ENCODE measurements at regions not wholly inside any gene's neighbourhood (a gene's known extent, or its start where the extent isn't known, plus 50 kb on each side); places are given as distances from the start of the nearest gene placed in this dataset.

- 2% methylated on average over 10 of the region's 16 CpGs for WGBS (ENCODE audit: insufficient coverage)
- H3K4me3 ChIP-seq (ENCODE audit: control extremely low read depth in 1 of 5, extremely low read depth in 1 of 5, insufficient read depth in 1 of 5, low read depth in 2 of 5, low read length in 4 of 5), result peak overlapping the region in 1 of 5 experiments; percentile 16
- H3K79me2 ChIP-seq (ENCODE audit: control insufficient read depth, insufficient read depth, low read length), result no peaks in the 10 kb centered on the region
- no peaks in the 10 kb centered on the region for H3K9me3 ChIP-seq (ENCODE audit: control extremely low read depth in 1 of 3, control insufficient read depth in 2 of 3, insufficient read depth in 1 of 3, low read length in 2 of 3)
- peak; percentile 53 for DNase-seq
- Mint-ChIP-seq H3K4me1 (peaks cover 11% of the 10 kb centered on the region), H3K27ac (no peak overlapping the region), H3K4me3 (no peak overlapping the region), H3K27me3 (peaks cover 52% of the 10 kb centered on the region), H3K9me3 (ENCODE audit: insufficient read depth) (no peaks in the 10 kb centered on the region)
- peak; percentile 68 for ATAC-seq (ENCODE audit: low read depth)
- H3K4me1 ChIP-seq (ENCODE audit: control insufficient read depth in 2 of 2, insufficient read depth in 2 of 2, low read length in 2 of 2), result peaks cover 6 to 9% of the 10 kb centered on the region in 2 donors
- intact Hi-C loops (cut with micrococcal nuclease), result loop anchor here (5.0 kb wide), 1 partner anchor 111 kb away; no protein-coding TSS in a partner anchor
- TF ChIP-seq CTCF (IDR thresholded peaks at IDR 0.05), result peak; percentile 96
- no peak for TF ChIP-seq EZH2 (IDR thresholded peaks at IDR 0.05; ENCODE audit: borderline replicate concordance, insufficient read depth, low read depth, low read length, poor library complexity, severe bottlenecking)
- CTCF ChIA-PET, result interaction anchor here (0.9 to 3.1 kb wide), 15 partner anchors 10 to 161 kb away, joined by 3 to 14 read pairs (median 3); no protein-coding TSS in a partner anchor
- peak overlapping the region; percentile 25 for H3K9ac ChIP-seq (ENCODE audit: low read length)
- no peak overlapping the region for H3K27ac ChIP-seq (ENCODE audit: low read length in 2 of 2)
- no peaks in the 10 kb centered on the region for H4K20me1 ChIP-seq (ENCODE audit: control insufficient read depth, insufficient read depth, low read length, poor library complexity, severe bottlenecking)
- peaks cover 0 to 20% (median 15%) of the 10 kb centered on the region in 4 experiments for H3K27me3 ChIP-seq (replicated peaks in 1 of 4; ENCODE audit: control extremely low read depth in 1 of 4, control insufficient read depth in 3 of 4, insufficient read depth in 4 of 4, low read length in 3 of 4)
- peak overlapping the region; percentile 42 for H3K4me2 ChIP-seq (replicated peaks; ENCODE audit: low read depth, low read length, poor library complexity, severe bottlenecking)
- POLR2A ChIA-PET, result no interaction called here
- H2AFZ ChIP-seq (ENCODE audit: insufficient read depth, low read depth, low read length, poor library complexity, severe bottlenecking), result peak overlapping the region; percentile 21
- H3K36me3 ChIP-seq (replicated peaks in 1 of 2; ENCODE audit: control extremely low read depth in 1 of 2, control insufficient read depth in 1 of 2, extremely low read depth in 1 of 2, insufficient read depth in 2 of 2, low read length in 1 of 2), result no peaks in the 10 kb centered on the region
These were observed 345.0 kb downstream of the REEP3 start for GRCh38 chr10:63866075-63866746.

- H3K27me3 ChIP-seq (replicated peaks in 1 of 4; ENCODE audit: control extremely low read depth in 1 of 4, control insufficient read depth in 3 of 4, insufficient read depth in 4 of 4, low read length in 3 of 4), result peaks cover 0 to 20% (median 15%) of the 10 kb centered on the region in 4 experiments
- 0% methylated on average over 1 of the region's 2 CpGs for WGBS (ENCODE audit: insufficient coverage)
- H3K4me2 ChIP-seq (replicated peaks; ENCODE audit: low read depth, low read length, poor library complexity, severe bottlenecking), result peak overlapping the region; percentile 42
- H3K4me3 ChIP-seq (ENCODE audit: control extremely low read depth in 1 of 5, extremely low read depth in 1 of 5, insufficient read depth in 1 of 5, low read depth in 2 of 5, low read length in 4 of 5), result peak overlapping the region in 1 of 5 experiments; percentile 16
- peaks cover 11% of the 10 kb centered on the region for H3K4me1 Mint-ChIP-seq
- H3K9ac ChIP-seq (ENCODE audit: low read length), result peak overlapping the region; percentile 25
- H3K27me3 Mint-ChIP-seq, result peaks cover 50% of the 10 kb centered on the region
- no peaks in the 10 kb centered on the region for H3K79me2 ChIP-seq (ENCODE audit: control insufficient read depth, insufficient read depth, low read length)
- ChIA-PET CTCF (interaction anchor here (0.9 to 3.1 kb wide), 17 partner anchors 8 to 160 kb away, joined by 3 to 14 read pairs (median 3); no protein-coding TSS in a partner anchor), POLR2A (no interaction called here)
- H3K9me3 Mint-ChIP-seq (ENCODE audit: insufficient read depth), result no peaks in the 10 kb centered on the region
- H3K4me1 ChIP-seq (ENCODE audit: control insufficient read depth in 2 of 2, insufficient read depth in 2 of 2, low read length in 2 of 2), result peaks cover 6 to 9% of the 10 kb centered on the region in 2 donors
- peak; percentile 79 for TF ChIP-seq CTCF (IDR thresholded peaks at IDR 0.05)
- TF ChIP-seq EZH2 (IDR thresholded peaks at IDR 0.05; ENCODE audit: borderline replicate concordance, insufficient read depth, low read depth, low read length, poor library complexity, severe bottlenecking), result no peak
- no peaks in the 10 kb centered on the region for H3K9me3 ChIP-seq (ENCODE audit: control extremely low read depth in 1 of 3, control insufficient read depth in 2 of 3, insufficient read depth in 1 of 3, low read length in 2 of 3)
- intact Hi-C loops (cut with micrococcal nuclease), result loop anchor here (5.0 kb wide), 1 partner anchor 111 kb away; no protein-coding TSS in a partner anchor
- no peaks in the 10 kb centered on the region for H3K36me3 ChIP-seq (replicated peaks in 1 of 2; ENCODE audit: control extremely low read depth in 1 of 2, control insufficient read depth in 1 of 2, extremely low read depth in 1 of 2, insufficient read depth in 2 of 2, low read length in 1 of 2)
- no peak for ATAC-seq (ENCODE audit: low read depth)
- no peak overlapping the region for H3K27ac ChIP-seq (ENCODE audit: low read length in 2 of 2)
- DNase-seq, result no peak
- no peak overlapping the region for H3K4me3 Mint-ChIP-seq
- peak overlapping the region; percentile 21 for H2AFZ ChIP-seq (ENCODE audit: insufficient read depth, low read depth, low read length, poor library complexity, severe bottlenecking)
- no peak overlapping the region for H3K27ac Mint-ChIP-seq
- no peaks in the 10 kb centered on the region for H4K20me1 ChIP-seq (ENCODE audit: control insufficient read depth, insufficient read depth, low read length, poor library complexity, severe bottlenecking)
These were observed 345.5 kb downstream of the REEP3 start for GRCh38 chr10:63866747-63867140.

All from B cell (primary cell).